ENCODE measurements at regions not wholly inside any gene's neighbourhood (a gene's known extent, or its start where the extent isn't known, plus 50 kb on each side); places are given as distances from the start of the nearest gene placed in this dataset.

DNA sequence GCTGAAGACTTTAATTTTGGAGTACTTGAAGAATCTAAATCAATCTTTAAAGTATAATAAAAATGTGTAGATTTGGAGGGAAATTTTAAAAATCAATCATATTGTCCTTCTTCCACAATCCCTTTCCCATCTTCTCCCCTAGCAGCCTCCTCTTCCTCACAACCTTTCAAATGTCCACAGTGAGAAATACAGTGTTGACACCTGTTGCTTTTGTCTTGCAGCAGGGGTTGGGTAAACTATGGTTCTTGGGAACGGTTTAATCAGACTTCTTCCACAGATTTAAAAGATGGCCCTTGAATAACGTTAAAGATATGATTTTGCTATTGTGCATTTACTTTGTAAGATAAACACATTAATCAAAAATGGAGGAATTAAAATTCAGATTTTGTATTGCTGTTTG is 113.8 kb upstream of the SLC1A4 start:
- TF ChIP-seq, protein P1, sequence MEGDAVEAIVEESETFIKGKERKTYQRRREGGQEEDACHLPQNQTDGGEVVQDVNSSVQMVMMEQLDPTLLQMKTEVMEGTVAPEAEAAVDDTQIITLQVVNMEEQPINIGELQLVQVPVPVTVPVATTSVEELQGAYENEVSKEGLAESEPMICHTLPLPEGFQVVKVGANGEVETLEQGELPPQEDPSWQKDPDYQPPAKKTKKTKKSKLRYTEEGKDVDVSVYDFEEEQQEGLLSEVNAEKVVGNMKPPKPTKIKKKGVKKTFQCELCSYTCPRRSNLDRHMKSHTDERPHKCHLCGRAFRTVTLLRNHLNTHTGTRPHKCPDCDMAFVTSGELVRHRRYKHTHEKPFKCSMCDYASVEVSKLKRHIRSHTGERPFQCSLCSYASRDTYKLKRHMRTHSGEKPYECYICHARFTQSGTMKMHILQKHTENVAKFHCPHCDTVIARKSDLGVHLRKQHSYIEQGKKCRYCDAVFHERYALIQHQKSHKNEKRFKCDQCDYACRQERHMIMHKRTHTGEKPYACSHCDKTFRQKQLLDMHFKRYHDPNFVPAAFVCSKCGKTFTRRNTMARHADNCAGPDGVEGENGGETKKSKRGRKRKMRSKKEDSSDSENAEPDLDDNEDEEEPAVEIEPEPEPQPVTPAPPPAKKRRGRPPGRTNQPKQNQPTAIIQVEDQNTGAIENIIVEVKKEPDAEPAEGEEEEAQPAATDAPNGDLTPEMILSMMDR (IDR thresholded peaks at IDR 0.05; ENCODE audit: extremely low read depth in 1 of 2, insufficient read depth in 1 of 2, low read depth in 1 of 2, low read length in 2 of 2): no peak
- TF ChIP-seq EZH2 (IDR thresholded peaks at IDR 0.05; ENCODE audit: borderline replicate concordance, low read depth, low read length, severe bottlenecking) (no peak), JUN (IDR thresholded peaks at IDR 0.05; ENCODE audit: borderline replicate concordance, insufficient read depth, insufficient read length, low read depth) (no peak), POLR2A (IDR thresholded peaks at IDR 0.05; ENCODE audit: low read depth, low read length) (no peak), POLR2AphosphoS5 (IDR thresholded peaks at IDR 0.05; ENCODE audit: insufficient read depth, low read depth, low read length) (no peak), GATA2 (IDR thresholded peaks at IDR 0.05; ENCODE audit: insufficient read depth, insufficient read length, low read depth, low read length) (no peak), MYC (IDR thresholded peaks at IDR 0.05; ENCODE audit: low read depth, low read length) (no peak)
- TF ChIP-seq, protein P2, sequence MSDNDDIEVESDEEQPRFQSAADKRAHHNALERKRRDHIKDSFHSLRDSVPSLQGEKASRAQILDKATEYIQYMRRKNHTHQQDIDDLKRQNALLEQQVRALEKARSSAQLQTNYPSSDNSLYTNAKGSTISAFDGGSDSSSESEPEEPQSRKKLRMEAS (IDR thresholded peaks at IDR 0.05; ENCODE audit: insufficient read depth, insufficient read length): no peak

Measured in endothelial cell of umbilical vein (primary cell).